ENCODE measurements at regions not wholly inside any gene's neighbourhood (a gene's known extent, or its start where the extent isn't known, plus 50 kb on each side); places are given as distances from the start of the nearest gene placed in this dataset.

DNA sequence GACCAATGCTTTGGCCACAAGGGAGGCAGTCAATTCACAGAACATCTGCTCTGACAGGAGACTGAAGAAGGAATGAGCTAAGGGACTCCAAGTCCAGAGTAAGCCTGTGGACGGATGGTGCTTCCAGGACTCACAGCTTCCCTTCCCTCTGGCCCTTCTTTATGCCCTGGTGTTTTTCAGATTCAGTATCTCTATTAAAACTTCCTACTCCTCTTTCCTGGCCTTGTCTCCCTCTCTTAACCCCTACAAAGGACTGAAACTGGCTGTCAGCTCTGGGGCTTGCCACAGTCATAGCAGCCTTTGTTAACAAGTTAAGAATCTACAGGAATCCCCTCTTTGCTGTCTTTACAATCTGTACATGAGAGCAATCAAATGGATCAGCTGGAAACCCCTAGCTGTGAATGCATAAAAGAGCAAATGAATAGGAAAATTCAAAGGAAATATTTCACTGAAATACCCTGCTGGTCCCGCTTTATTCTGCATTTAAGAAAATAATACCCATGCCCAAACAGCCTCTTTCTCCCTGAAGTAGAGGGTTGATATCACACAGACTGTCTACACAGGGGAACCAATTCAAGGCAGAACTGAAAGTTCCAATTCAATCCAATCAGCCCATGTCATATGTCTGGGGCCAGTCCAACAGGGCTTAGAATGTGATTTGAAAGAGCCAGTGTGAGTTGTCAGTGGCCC, 192.3 kb downstream of the MZT1 start:
- Histone ChIP-seq H3K36me3 (no peaks in the 10 kb centered on the region), H3K27me3 (no peaks in the 10 kb centered on the region), H3K4me3 (no peak overlapping the region), H3K27ac (no peak overlapping the region), H3K9me3 (no peaks in the 10 kb centered on the region), H3K4me1 (no peaks in the 10 kb centered on the region), H3K9ac (ENCODE audit: low read depth in 2 of 2, low read length in 2 of 2) (no peak overlapping the region)
- intact Hi-C loops (cut with DNase I) = no loop called here
- no peak for DNase-seq
- TF ChIP-seq, protein P1, sequence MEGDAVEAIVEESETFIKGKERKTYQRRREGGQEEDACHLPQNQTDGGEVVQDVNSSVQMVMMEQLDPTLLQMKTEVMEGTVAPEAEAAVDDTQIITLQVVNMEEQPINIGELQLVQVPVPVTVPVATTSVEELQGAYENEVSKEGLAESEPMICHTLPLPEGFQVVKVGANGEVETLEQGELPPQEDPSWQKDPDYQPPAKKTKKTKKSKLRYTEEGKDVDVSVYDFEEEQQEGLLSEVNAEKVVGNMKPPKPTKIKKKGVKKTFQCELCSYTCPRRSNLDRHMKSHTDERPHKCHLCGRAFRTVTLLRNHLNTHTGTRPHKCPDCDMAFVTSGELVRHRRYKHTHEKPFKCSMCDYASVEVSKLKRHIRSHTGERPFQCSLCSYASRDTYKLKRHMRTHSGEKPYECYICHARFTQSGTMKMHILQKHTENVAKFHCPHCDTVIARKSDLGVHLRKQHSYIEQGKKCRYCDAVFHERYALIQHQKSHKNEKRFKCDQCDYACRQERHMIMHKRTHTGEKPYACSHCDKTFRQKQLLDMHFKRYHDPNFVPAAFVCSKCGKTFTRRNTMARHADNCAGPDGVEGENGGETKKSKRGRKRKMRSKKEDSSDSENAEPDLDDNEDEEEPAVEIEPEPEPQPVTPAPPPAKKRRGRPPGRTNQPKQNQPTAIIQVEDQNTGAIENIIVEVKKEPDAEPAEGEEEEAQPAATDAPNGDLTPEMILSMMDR (IDR thresholded peaks at IDR 0.05) = no peak

GRCh38 chr13:72530471-72530870, 197.0 kb downstream of the MZT1 start:
- no peaks in the 10 kb centered on the region for H3K36me3 ChIP-seq
- no peak overlapping the region for H3K9ac ChIP-seq (ENCODE audit: low read depth in 2 of 2, low read length in 2 of 2)
- no peak overlapping the region for H3K27ac ChIP-seq

DNA sequence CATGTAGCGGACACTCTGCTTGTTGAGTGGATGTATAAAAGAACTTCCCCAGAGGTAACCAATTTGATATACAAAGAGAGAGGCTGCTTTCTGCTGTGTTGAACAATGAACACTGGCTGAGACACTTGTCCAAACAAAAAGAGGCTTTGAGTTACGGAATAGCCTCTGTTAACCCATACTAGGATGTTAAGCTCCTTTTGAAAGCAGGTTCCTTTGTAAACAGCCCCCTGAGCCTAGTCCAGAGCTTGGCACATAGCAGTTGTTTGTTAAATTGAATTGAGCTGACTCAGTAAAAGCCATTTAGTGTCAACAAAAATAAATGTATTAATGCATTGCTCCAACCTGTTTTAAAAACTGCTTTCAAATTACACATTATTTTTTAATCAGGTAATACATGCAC, 200.1 kb downstream of the MZT1 start:
- TF ChIP-seq, protein P1 (IDR thresholded peaks at IDR 0.05) = no peak
- no peak overlapping the region for H3K4me3 ChIP-seq
- no peaks in the 10 kb centered on the region for H3K9me3 ChIP-seq
- no peak for DNase-seq
- H3K36me3 ChIP-seq = no peaks in the 10 kb centered on the region
- intact Hi-C loops (cut with DNase I) = no loop called here
- no peak overlapping the region for H3K9ac ChIP-seq (ENCODE audit: low read depth in 2 of 2, low read length in 2 of 2)
- H3K4me1 ChIP-seq = no peaks in the 10 kb centered on the region
- H3K27me3 ChIP-seq = no peaks in the 10 kb centered on the region
- H3K27ac ChIP-seq = no peak overlapping the region

More at GRCh38 chr13:72530471-72530870, 197.0 kb downstream of the MZT1 start:
- intact Hi-C loops (cut with DNase I) = no loop called here
- no peak for DNase-seq
- TF ChIP-seq, protein P1 (IDR thresholded peaks at IDR 0.05) = no peak
- no peaks in the 10 kb centered on the region for H3K27me3 ChIP-seq
- no peaks in the 10 kb centered on the region for H3K9me3 ChIP-seq
- no peaks in the 10 kb centered on the region for H3K4me1 ChIP-seq
- H3K4me3 ChIP-seq = no peak overlapping the region

DNA sequence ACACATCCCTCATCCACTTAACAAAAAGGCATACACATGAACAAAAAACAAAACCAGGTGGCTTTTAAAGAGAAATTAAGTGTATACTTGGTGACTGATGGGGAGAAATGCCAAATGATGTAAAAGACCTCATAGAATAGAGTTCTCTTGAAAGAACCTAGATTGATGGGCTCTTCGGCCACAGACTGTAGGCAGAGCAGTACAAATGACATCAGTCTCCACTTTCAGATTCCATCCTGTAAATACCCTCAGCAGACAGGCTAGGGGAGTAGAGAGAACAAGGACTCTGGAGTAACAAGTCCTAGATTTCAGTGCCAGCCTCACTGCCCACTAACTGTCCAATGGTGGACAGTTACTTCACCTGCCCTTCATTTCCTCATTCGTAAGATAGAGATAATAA, 203.8 kb downstream of the MZT1 start:
- no peaks in the 10 kb centered on the region for H3K4me1 ChIP-seq
- H3K27me3 ChIP-seq = no peaks in the 10 kb centered on the region
- H3K27ac ChIP-seq = no peak overlapping the region
- no peaks in the 10 kb centered on the region for H3K36me3 ChIP-seq
- H3K9me3 ChIP-seq = no peaks in the 10 kb centered on the region
- DNase-seq = no peak
- TF ChIP-seq, protein P1 (IDR thresholded peaks at IDR 0.05) = no peak
- H3K9ac ChIP-seq (ENCODE audit: low read depth in 2 of 2, low read length in 2 of 2) = no peak overlapping the region
- intact Hi-C loops (cut with DNase I) = no loop called here
- H3K4me3 ChIP-seq = no peak overlapping the region

GRCh38 chr13:72523049-72523448, 204.4 kb downstream of the MZT1 start:
- DNase-seq = no peak
- TF ChIP-seq, protein P1 (IDR thresholded peaks at IDR 0.05) = no peak
- Histone ChIP-seq H3K9me3 (no peaks in the 10 kb centered on the region), H3K36me3 (no peaks in the 10 kb centered on the region), H3K27me3 (no peaks in the 10 kb centered on the region), H3K9ac (ENCODE audit: low read depth in 2 of 2, low read length in 2 of 2) (no peak overlapping the region), H3K4me1 (no peaks in the 10 kb centered on the region), H3K27ac (no peak overlapping the region), H3K4me3 (no peak overlapping the region)
- intact Hi-C loops (cut with DNase I) = no loop called here

Measured in colonic mucosa (tissue), 4 donors.